GM19468 (cell line): ENCODE measurements at regions not wholly inside any gene's neighbourhood (a gene's known extent, or its start where the extent isn't known, plus 50 kb on each side); places are given as distances from the start of the nearest gene placed in this dataset.

Experiments
- ATAC-seq: cut with Tn5 transposase; IDR thresholded peaks from one replicate; pipeline ENCODE4 v1.9.1; 2021; ENCODE audit warnings: mild to moderate bottlenecking, moderate library complexity, moderate number of reproducible peaks; ENCODE audit not compliant: unreplicated experiment; ENCODE audit errors: extremely low read depth

DNA sequence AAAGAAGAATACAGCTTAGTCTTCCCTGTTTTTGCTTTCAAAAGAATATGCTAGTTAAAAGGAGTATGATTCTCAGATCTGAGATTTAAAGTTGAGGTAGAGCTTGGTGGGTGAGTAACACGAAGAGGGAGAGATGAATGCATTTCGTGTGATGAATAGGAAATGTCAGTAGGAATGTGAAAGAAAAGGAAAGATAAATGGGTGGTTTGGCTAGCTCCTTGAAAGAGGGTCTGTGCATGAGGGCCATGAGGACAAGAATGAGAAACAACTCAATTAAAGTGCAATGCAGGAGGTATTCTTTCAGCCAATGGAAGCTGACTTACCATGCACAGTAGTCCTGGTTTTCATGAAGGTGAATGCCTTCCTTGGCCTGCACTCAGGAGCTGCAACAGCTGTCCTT, 248.2 kb downstream of the HNMT start:
- no peak for ATAC-seq

DNA sequence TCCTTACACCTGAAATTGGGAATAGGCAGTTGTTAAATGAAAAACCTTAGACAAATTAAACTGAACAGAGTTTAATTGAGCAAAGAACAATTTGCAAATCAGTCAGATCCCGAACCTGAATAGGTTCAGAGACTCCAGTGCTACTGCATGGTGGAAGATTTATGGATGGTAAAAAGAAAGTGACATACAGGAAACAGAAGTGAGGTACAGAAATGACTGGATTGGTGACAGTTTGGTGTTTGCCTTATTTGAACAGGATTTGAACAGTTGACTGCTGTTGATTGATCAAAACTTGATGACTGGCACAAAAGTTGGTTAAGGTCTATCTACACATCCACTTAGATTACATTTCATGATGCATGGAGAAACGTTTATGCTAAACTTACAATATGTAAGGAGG, 248.8 kb downstream of the HNMT start:
- ATAC-seq = no peak

DNA sequence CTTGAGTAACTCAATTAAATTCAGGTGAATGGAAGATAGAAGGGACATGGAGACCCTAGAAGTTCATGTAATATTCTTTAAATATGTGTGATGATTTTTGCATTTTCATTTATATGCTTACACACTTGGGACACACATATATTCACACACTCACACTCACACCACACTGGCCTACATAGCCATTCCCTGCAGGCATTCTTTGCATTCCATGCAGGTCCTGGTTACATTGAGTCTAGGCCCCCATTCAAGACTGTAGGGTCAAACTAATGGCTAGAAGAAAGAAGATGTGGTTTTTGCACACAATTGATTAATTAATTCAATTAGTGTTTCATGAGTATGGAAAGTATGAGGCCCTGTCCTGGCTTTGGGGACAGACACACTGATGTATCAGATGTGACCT, 249.4 kb downstream of the HNMT start:
- no peak for ATAC-seq

- no peak for ATAC-seq
Observed at GRCh38 chr2:138215958-138216357, 251.7 kb downstream of the HNMT start.

DNA sequence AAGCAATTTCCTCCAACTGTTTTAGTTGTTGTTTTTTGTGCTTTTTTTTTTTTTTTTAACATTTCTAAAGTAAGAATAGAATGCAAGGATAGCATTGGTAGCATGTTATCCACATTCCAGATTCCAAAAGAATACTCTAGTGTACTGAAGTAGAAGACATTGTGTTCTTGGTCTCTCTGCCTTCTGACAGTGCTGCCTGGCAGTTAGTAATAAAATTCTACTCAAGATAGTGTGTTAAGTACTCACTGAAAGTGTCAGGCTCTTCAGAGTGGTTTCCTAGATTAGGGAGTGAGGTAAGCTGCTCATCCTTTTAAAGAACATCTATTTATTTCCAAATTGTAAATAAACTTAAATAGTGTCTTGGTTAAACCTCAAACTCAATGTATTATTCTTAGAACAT, 253.7 kb downstream of the HNMT start:
- ATAC-seq = no peak

GRCh38 chr2:138218397-138218796, 254.1 kb downstream of the HNMT start:
- no peak for ATAC-seq

- ATAC-seq = no peak
Observed at GRCh38 chr2:138219961-138220360, 255.7 kb downstream of the HNMT start.

GRCh38 chr2:138221358-138221757, 257.1 kb downstream of the HNMT start:
- no peak for ATAC-seq

DNA sequence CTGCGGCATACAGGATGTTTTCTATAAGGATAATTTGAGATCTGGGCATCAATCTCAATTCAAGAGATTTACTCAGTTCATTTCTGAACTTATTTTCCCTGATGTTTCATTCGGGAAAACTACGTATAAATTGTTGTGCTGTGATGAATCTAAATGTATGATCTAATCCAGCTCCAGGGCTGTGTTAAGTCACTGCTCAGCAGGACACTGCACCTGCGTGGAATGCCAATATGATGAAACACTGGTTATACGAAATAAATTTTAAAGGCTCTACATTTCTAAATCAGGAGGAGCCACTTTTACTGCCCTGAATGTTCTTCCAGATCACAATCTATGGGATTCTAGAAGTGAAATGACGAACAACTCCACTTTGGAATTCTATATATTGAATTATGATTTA, 259.0 kb downstream of the HNMT start:
- ATAC-seq = no peak

DNA sequence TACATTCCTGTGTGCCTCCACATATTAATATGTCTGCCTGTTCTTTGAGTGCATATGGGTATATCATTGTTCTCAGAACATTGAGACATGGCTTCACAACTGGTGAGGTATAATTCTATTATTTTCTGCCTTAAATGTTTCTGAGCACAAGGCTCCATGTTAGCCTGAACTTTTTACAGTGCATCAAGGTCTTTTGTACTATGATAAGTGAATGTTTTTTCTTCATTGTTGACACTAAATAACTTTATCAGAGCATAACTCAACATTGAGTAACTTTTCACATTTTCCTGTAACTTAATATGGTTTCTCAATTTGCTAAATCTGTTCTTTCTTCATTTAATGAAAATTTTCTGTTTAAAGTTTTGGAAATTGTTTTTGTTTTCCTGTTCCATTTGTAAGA, 262.9 kb downstream of the HNMT start:
- ATAC-seq = no peak

GRCh38 chr2:138228101-138228500, 263.8 kb downstream of the HNMT start:
- no peak for ATAC-seq

DNA sequence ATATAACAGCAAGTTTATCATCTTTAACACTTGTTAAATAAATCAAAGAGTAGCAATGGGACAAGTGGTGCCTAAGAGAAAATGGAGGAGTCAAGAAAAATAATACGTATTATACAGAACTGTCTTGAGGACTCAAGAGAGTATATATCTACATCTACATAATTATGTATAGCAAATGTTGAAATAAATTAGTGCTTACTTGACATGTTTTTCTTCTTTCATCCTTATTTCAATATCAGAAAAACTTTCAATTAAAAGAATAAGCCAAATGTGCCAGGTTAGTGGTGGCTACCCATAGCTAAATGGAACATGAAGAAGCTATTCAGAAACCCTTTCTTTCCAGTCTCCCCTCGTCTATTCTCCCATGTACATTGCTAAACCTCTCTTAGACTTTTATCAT, 267.3 kb upstream of the SPOPL start:
- no peak for ATAC-seq

- ATAC-seq = no peak
Observed at GRCh38 chr2:138235041-138235440, 266.5 kb upstream of the SPOPL start.

- no peak for ATAC-seq
Observed at GRCh38 chr2:138236142-138236541, 265.4 kb upstream of the SPOPL start.

- no peak for ATAC-seq
Observed at GRCh38 chr2:138237667-138238384, 263.7 kb upstream of the SPOPL start.

DNA sequence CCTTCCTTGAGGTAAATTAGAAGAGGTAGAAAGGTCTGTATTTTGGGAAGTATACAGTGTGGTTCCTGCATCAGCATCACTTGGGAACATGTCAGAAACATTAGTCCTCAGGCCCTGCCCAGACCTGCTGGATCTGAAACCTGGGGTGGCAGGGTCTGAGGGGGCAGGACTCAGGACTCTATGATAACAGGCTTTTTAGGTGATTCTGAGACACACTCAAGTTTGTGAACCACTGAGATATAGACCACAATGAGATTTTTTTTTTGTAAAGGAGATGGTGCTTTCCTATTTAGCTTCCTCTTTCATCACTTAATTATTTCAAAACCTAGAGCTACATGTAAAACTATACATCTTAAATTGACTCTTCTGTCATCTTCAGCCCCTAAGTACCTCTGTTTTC, 262.7 kb upstream of the SPOPL start:
- no peak for ATAC-seq

DNA sequence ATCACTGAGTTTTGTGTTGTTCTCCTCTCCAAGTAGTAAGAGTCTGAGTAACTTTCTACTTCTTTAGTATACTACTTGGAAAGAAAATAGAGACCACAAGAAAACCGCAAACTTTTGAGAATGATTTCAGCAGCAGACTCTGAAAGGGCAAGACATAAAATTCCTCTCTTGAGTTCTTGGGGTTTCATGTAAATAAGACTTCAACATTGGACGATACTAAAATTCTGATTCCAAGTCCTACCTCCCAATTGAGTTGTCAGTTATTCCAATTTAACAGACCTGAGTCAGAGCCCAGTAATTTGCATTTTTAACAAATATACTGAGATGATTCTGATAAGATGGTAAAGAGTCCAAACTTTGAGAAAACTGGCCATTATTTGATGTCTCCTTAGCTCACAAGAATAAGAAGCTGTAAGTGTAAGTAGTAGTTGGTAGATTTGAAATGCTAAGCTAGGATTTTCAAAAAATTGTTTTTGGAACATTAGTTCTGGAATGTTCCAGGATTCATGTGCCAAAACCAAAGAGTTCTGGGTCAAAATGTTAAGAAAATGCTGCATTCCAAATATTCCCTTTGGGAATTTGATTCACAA, 261.6 kb upstream of the SPOPL start:
- no peak for ATAC-seq

DNA sequence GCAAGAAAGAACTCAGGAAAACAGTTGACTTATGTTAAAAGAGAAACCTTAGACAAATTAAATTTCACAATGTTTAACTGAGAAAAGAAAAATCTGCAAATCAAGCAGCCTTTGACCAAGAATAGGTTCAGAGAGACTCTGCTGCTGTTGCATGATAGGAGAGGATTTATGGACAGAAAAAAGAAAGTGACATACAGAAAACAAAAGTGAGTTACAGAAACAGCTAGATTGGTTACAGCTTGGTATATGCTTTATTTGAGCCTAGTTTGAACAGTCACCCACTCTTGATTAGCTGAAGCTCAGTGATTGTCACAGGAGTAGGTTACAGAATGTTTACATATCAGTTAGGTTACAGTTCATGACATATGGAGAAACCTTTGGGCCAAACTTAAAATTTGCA, 258.2 kb upstream of the SPOPL start:
- ATAC-seq = no peak

GRCh38 chr2:138244501-138244925, 257.1 kb upstream of the SPOPL start:
- ATAC-seq = no peak

GRCh38 chr2:138245310-138245709, 256.3 kb upstream of the SPOPL start:
- ATAC-seq = no peak

DNA sequence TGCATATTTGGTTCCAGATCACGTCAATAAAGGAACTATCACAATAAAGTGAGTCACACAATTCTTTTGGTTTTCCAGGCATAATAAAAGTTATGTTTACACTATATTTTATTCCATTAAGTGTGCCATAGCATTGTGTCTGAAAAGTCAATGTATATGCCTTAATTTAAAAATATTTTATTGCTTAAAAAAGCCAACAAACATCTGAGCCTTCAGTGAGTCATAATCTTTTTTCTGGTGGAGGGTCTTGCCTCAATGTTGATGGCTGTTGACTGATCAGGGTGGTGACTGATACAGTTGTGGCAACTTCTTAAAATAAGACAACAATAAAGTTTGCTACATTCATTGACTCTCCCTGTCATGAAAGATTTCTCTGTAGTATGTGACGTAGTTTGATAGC, 254.3 kb upstream of the SPOPL start:
- no peak for ATAC-seq

GRCh38 chr2:138249207-138249606, 252.4 kb upstream of the SPOPL start:
- ATAC-seq = no peak
